Liver (tissue), 8 donors: ENCODE measurements at regions not wholly inside any gene's neighbourhood (a gene's known extent, or its start where the extent isn't known, plus 50 kb on each side); places are given as distances from the start of the nearest gene placed in this dataset.

Source experiments
- DNase-seq: peaks from one replicate; pipeline ENCODE4 v3.0.0-alpha.2; 2017; ENCODE audit warnings: low spot score
- H3K27ac ChIP-seq, 2 donors: one replicate each; pipeline ENCODE4 v1.7.0; 2013; ENCODE audit warnings: inconsistent platforms in 2 of 2, low read length in 2 of 2, control low read depth in 1 of 2, low read depth in 1 of 2, mild to moderate bottlenecking in 1 of 2
- H3K27me3 ChIP-seq, 4 donors: one replicate each; pipeline versions ENCODE4 v1.6.1 to v1.7.0; 2013; ENCODE audit warnings: low read length in 3 of 4, inconsistent platforms in 1 of 4, mild to moderate bottlenecking in 1 of 4, moderate library complexity in 1 of 4; ENCODE audit not compliant: control insufficient read depth in 4 of 4, insufficient read depth in 4 of 4
- H3K36me3 ChIP-seq, 4 donors: one replicate each; pipeline versions ENCODE4 v1.6.1 to v1.7.0; 2013; ENCODE audit warnings: low read length in 3 of 4, mild to moderate bottlenecking in 3 of 4, low read depth in 1 of 4, moderate library complexity in 1 of 4; ENCODE audit not compliant: control insufficient read depth in 4 of 4, insufficient read depth in 3 of 4
- H3K4me1 ChIP-seq, 4 donors: one replicate each; pipeline versions ENCODE4 v1.6.1 to v1.7.0; 2013; ENCODE audit warnings: low read length in 3 of 4, mild to moderate bottlenecking in 3 of 4, moderate library complexity in 1 of 4; ENCODE audit not compliant: control insufficient read depth in 4 of 4, insufficient read depth in 4 of 4
- H3K4me3 ChIP-seq, 3 donors: one replicate each; pipeline versions ENCODE4 v1.6.1 to v1.7.0; 2013; ENCODE audit warnings: low read length in 3 of 3, control low read depth in 1 of 3, low read depth in 1 of 3, mild to moderate bottlenecking in 1 of 3
- H3K9ac ChIP-seq, 2 donors: one replicate each; pipeline ENCODE4 v1.7.0; 2013; ENCODE audit warnings: low read length in 2 of 2, mild to moderate bottlenecking in 2 of 2, moderate library complexity in 2 of 2, control low read depth in 1 of 2, low read depth in 1 of 2
- H3K9me3 ChIP-seq, 4 donors: one replicate each; pipeline versions ENCODE4 v1.6.1 to v1.7.0; 2013; ENCODE audit warnings: low read length in 3 of 4; ENCODE audit not compliant: control insufficient read depth in 4 of 4
- ATF3 ChIP-seq: IDR thresholded peaks from 2 replicates; pipeline ENCODE4 v1.6.1; 2016; ENCODE audit warnings: antibody characterized with exemption
- CTCF ChIP-seq: fragments of 150-350 bp; IDR thresholded peaks from 2 replicates; pipeline ENCODE4 v1.5.1; 2017; ENCODE audit warnings: improper control_type of control experiment, low read depth, low read length; ENCODE audit not compliant: missing input control
- EGR1 ChIP-seq, 2 donors: IDR thresholded peaks; 2 replicates each; pipeline ENCODE4 v1.6.1; 2016 to 2018; ENCODE audit warnings: antibody characterized with exemption in 2 of 2, low read depth in 2 of 2
- FOXA1 ChIP-seq: IDR thresholded peaks from 2 replicates; pipeline ENCODE4 v1.6.1; 2016; ENCODE audit warnings: antibody characterized with exemption
- FOXA2 ChIP-seq: IDR thresholded peaks from 2 replicates; pipeline ENCODE4 v1.6.1; 2016; ENCODE audit warnings: antibody characterized with exemption
- GABPA ChIP-seq, 2 donors: IDR thresholded peaks in 1 of 2; conservative IDR thresholded peaks in 1 of 2; 2 replicates each; pipeline ENCODE4 v1.6.1; 2016; ENCODE audit warnings: antibody characterized with exemption in 2 of 2, mild to moderate bottlenecking in 1 of 2, moderate library complexity in 1 of 2
- HNF4A ChIP-seq, 2 donors: conservative IDR thresholded peaks; 2 replicates each; pipeline ENCODE4 v1.6.1; 2016; ENCODE audit warnings: antibody characterized with exemption in 2 of 2, mild to moderate bottlenecking in 2 of 2
- HNF4G ChIP-seq: IDR thresholded peaks from 2 replicates; pipeline ENCODE4 v1.6.1; 2016; ENCODE audit warnings: antibody characterized with exemption
- JUND ChIP-seq, 2 donors: IDR thresholded peaks; 2 replicates each; pipeline ENCODE4 v1.6.1; 2016; ENCODE audit warnings: antibody characterized with exemption in 2 of 2
- NR2F2 ChIP-seq: IDR thresholded peaks from 2 replicates; pipeline ENCODE4 v1.6.1; 2016; ENCODE audit warnings: antibody characterized with exemption
- RAD21 ChIP-seq, 2 donors: IDR thresholded peaks; 2 replicates each; pipeline ENCODE4 v1.6.1; 2016; ENCODE audit warnings: antibody characterized with exemption in 2 of 2, mild to moderate bottlenecking in 2 of 2
- REST ChIP-seq: IDR thresholded peaks from 2 replicates; pipeline ENCODE4 v1.6.1; 2016; ENCODE audit warnings: antibody characterized with exemption, mild to moderate bottlenecking
- RXRA ChIP-seq, 2 donors: IDR thresholded peaks; 2 replicates each; pipeline ENCODE4 v1.6.1; 2017 to 2018; ENCODE audit warnings: antibody characterized with exemption in 2 of 2, mild to moderate bottlenecking in 1 of 2
- SP1 ChIP-seq: IDR thresholded peaks from 2 replicates; pipeline ENCODE4 v1.6.1; 2018; ENCODE audit warnings: antibody characterized with exemption, mild to moderate bottlenecking
- TAF1 ChIP-seq: conservative IDR thresholded peaks from 2 replicates; pipeline ENCODE4 v1.6.1; 2016; ENCODE audit warnings: antibody characterized with exemption, mild to moderate bottlenecking
- YY1 ChIP-seq: IDR thresholded peaks from 2 replicates; pipeline ENCODE4 v1.6.1; 2016; ENCODE audit warnings: antibody characterized with exemption, mild to moderate bottlenecking
- ZBTB33 ChIP-seq: IDR thresholded peaks from 2 replicates; pipeline ENCODE4 v1.6.1; 2016; ENCODE audit warnings: antibody characterized with exemption
- WGBS: extraction: QIAGEN DNeasy Blood & Tissue Kit; methylation state at CpG from one replicate; pipeline ENCODE4 v1.1.7; 2013; 5-methylcytosine and 5-hydroxymethylcytosine counted together
- TF ChIP-seq, protein P1 (sequence below): IDR thresholded peaks from 2 replicates; pipeline ENCODE4 v1.6.1; 2016; ENCODE audit warnings: antibody characterized with exemption
- donor health status: healthy.
- donor health status: healthy.
- donor health status: healthy.
- donor health status: healthy.
- donor health status: healthy.

DNA sequence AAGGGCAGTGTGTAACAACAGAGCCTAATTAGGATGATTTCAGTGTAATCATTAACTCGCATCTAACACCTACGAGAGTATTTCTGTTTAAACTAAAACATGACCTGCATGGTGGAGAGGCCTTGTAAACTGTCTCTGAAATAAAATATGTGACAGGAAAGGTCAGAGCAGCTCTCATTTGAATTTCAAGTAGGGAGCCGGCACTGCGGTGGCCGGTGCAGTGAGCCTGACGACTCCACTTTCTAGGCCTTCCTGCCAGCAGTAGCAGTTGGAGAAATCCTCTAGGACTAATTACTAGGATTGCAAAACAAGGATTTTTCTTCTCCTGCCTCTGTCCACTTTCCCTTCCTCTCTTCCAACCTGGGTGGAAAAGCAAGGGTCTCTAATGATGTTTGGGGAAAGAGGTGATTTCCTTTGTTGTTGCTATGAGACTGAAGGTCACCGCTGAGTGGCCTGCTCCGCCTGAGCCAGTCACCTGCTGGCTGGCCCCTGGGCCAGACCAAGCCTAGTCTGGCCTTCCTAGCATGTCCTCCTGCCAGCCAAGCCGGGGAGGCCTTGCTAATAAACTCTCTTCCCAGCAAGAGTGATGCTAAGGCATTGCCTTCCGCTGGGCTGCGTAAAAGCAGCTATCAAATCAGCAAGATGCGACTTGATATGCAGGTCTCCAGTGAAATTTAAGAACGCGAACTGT, 245.7 kb downstream of the PSAT1 start:
- Histone ChIP-seq H3K36me3 (no peaks in the 10 kb centered on the region), H3K4me3 (no peak overlapping the region), H3K27ac (no peak overlapping the region), H3K4me1 (peaks cover 0 to 9% (median 0%) of the 10 kb centered on the region in 4 donors), H3K9ac (no peak overlapping the region), H3K9me3 (no peaks in the 10 kb centered on the region), H3K27me3 (no peaks in the 10 kb centered on the region)
- TF ChIP-seq NR2F2 (no peak), JUND (IDR thresholded peaks at IDR 0.05) (no peak), HNF4A (conservative IDR thresholded peaks at IDR 0.05) (no peak), RXRA (IDR thresholded peaks at IDR 0.05) (no peak), ZBTB33 (no peak), YY1 (no peak), TAF1 (no peak), ATF3 (no peak), EGR1 (IDR thresholded peaks at IDR 0.05; ENCODE audit: low read depth in 2 of 2) (no peak), FOXA2 (no peak), REST (no peak), GABPA (IDR thresholded peaks at IDR 0.05 in 1 of 2, conservative IDR thresholded peaks at IDR 0.05 in 1 of 2) (no peak), RAD21 (IDR thresholded peaks at IDR 0.05) (no peak), CTCF (no peak), FOXA1 (no peak), SP1 (no peak), HNF4G (no peak)
- TF ChIP-seq, protein P1, sequence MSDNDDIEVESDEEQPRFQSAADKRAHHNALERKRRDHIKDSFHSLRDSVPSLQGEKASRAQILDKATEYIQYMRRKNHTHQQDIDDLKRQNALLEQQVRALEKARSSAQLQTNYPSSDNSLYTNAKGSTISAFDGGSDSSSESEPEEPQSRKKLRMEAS: no peak
- no peak for DNase-seq
- 86% methylated on average over 14 of the region's 14 CpGs for WGBS
